RWPE2 (cell line): ENCODE measurements at regions not wholly inside any gene's neighbourhood (a gene's known extent, or its start where the extent isn't known, plus 50 kb on each side); places are given as distances from the start of the nearest gene placed in this dataset.

ENCODE experiments used
- ATAC-seq: fragments of 200-7000 bp; cut with Tn5 transposase; 3 replicates; pipeline ENCODE4 v1.9.1; 2021; ENCODE audit warnings: low read depth
- DNase-seq: peaks from one replicate; pipeline ENCODE4 v3.0.0-alpha.2; 2020; ENCODE audit warnings: low spot score
- H3K27ac ChIP-seq: fragments of 450-650 bp; 2 replicates; pipeline ENCODE4 v1.5.1; 2017; ENCODE audit warnings: mild to moderate bottlenecking; ENCODE audit not compliant: poor library complexity, severe bottlenecking
- H3K27me3 ChIP-seq: fragments of 250-450 bp; sonication (Bioruptor Pico); 2 replicates; pipeline ENCODE4 v1.5.1; 2021; ENCODE audit warnings: mild to moderate bottlenecking, moderate library complexity; ENCODE audit not compliant: insufficient read depth, poor library complexity, severe bottlenecking
- H3K36me3 ChIP-seq: fragments of 250-450 bp; sonication (Bioruptor Pico); 2 replicates; pipeline ENCODE4 v1.5.1; 2020; ENCODE audit warnings: low read depth, mild to moderate bottlenecking, moderate library complexity
- H3K4me1 ChIP-seq: fragments of 250-450 bp; sonication (Bioruptor Pico); 2 replicates; pipeline ENCODE4 v1.5.1; 2021; ENCODE audit warnings: mild to moderate bottlenecking, moderate library complexity; ENCODE audit not compliant: insufficient read depth, poor library complexity, severe bottlenecking
- H3K4me3 ChIP-seq: fragments of 250-450 bp; sonication (Bioruptor Pico); 2 replicates; pipeline ENCODE4 v1.5.1; 2021; ENCODE audit warnings: mild to moderate bottlenecking, moderate library complexity; ENCODE audit not compliant: severe bottlenecking
- H3K9me3 ChIP-seq: fragments of 250-450 bp; sonication (Bioruptor Pico); 2 replicates; pipeline ENCODE4 v1.5.1; 2021; ENCODE audit warnings: mild to moderate bottlenecking, moderate library complexity; ENCODE audit not compliant: severe bottlenecking
- CTCF ChIP-seq: fragments of 450-650 bp; IDR thresholded peaks from one replicate; pipeline ENCODE4 v1.5.1; 2017; ENCODE audit warnings: mild to moderate bottlenecking, moderate library complexity; ENCODE audit not compliant: poor library complexity, severe bottlenecking

GRCh38 chr1:36653850-36654249, 171.1 kb upstream of the CSF3R start:
- Histone ChIP-seq H3K4me1 (no peaks in the 10 kb centered on the region), H3K27ac (no peak overlapping the region), H3K9me3 (no peaks in the 10 kb centered on the region), H3K36me3 (no peaks in the 10 kb centered on the region), H3K4me3 (no peak overlapping the region), H3K27me3 (peaks cover 13% of the 10 kb centered on the region)
- no peak for DNase-seq
- no peak for TF ChIP-seq CTCF
- no peak for ATAC-seq

GRCh38 chr1:36652586-36652985, 169.9 kb upstream of the CSF3R start:
- Histone ChIP-seq H3K4me1 (no peaks in the 10 kb centered on the region), H3K27me3 (peaks cover 18% of the 10 kb centered on the region), H3K27ac (no peak overlapping the region), H3K4me3 (no peak overlapping the region), H3K36me3 (no peaks in the 10 kb centered on the region), H3K9me3 (no peaks in the 10 kb centered on the region)
- ATAC-seq: no peak
- DNase-seq: no peak
- no peak for TF ChIP-seq CTCF

- no peak for DNase-seq
- Histone ChIP-seq H3K27ac (no peak overlapping the region), H3K4me1 (no peaks in the 10 kb centered on the region)
Observed at GRCh38 chr1:36652011-36652410, 169.3 kb upstream of the CSF3R start.

GRCh38 chr1:36651176-36651910, 168.6 kb upstream of the CSF3R start:
- Histone ChIP-seq H3K36me3 (no peaks in the 10 kb centered on the region), H3K4me3 (no peak overlapping the region), H3K4me1 (no peaks in the 10 kb centered on the region), H3K27ac (no peak overlapping the region), H3K27me3 (peaks cover 21% of the 10 kb centered on the region), H3K9me3 (no peaks in the 10 kb centered on the region)
- DNase-seq: no peak
- TF ChIP-seq CTCF: no peak
- ATAC-seq: no peak

More at GRCh38 chr1:36652011-36652410, 169.3 kb upstream of the CSF3R start:
- Histone ChIP-seq H3K27me3 (peaks cover 18% of the 10 kb centered on the region), H3K9me3 (no peaks in the 10 kb centered on the region), H3K36me3 (no peaks in the 10 kb centered on the region), H3K4me3 (no peak overlapping the region)
- TF ChIP-seq CTCF: no peak
- ATAC-seq: no peak
